DMS53 (cell line): ENCODE measurements at regions not wholly inside any gene's neighbourhood (a gene's known extent, or its start where the extent isn't known, plus 50 kb on each side); places are given as distances from the start of the nearest gene placed in this dataset.

Experiments
- DNase-seq: peaks from one replicate; lab custom pipeline; 2025; lab: John Stamatoyannopoulos, UW

- DNase-seq, result peak; percentile 69
These were observed 108.4 kb downstream of the LSM3 start for GRCh38 chr3:14286887-14287500.

- DNase-seq, result no peak
These were observed 109.7 kb downstream of the LSM3 start for GRCh38 chr3:14288177-14288788.

- DNase-seq, result peak; percentile 22
These were observed 110.3 kb downstream of the LSM3 start for GRCh38 chr3:14288833-14289451.

GRCh38 chr3:14289590-14290461, 111.2 kb downstream of the LSM3 start:
- DNase-seq, result peak; percentile 81

DNA sequence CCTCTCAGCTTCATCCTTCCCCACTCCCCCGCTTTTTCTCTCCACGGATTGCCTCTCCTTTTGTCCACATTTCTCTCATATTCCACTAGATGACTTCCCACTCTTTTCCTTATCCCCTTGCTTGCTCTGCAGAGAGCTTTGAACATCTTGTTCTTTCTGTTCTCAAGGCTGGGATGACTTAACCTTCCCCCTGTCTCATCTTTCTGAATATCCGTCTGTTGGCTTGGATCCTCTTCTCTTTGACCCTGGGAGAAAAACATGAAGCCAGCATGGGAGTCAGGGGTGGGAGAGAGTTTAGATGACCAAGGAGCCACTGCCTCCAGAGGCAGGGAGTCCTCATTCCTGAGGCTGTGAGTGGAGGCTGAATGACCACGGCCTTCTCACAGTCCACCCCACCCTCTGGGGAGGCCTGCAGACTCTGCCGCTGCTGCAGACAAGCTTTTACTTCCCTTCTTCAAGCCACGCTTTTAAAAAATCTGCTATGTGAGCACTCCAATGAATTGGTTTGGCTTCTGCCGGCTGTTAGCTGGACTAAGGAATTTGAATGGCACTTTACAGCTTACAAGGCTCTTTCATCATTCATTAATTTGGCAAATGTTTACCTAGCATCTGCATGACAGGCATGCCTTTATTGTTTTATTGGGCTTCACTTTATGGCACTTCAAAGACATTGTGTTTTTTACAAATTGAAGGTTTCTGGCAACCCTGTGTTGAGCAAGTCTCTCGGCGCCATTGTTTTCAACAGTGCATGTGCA, 111.6 kb upstream of the SLC6A6 start:
- DNase-seq, result no peak

DNA sequence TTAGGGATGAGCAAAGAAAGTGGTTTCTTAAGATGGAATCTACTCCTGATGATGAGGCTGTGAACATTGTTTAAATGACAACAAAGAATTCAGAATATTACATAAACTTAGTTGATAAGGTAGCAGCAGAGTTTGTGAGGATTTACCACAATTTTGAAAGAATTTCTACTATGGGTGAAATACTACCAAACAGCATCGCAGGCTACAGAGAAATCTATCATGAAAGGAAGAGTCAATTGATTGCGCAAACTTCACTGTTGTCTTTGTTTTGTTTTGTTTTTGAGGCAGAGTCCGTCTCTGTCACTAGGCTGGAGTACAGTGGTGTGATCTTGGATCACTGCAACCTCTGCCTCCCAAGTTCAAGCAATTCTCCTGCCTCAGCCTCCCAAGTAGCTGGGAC, 107.4 kb upstream of the SLC6A6 start:
- DNase-seq, result no peak

- peak; percentile 4 for DNase-seq
These were observed 106.6 kb upstream of the SLC6A6 start for GRCh38 chr3:14295801-14296200.

- no peak for DNase-seq
These were observed 105.1 kb upstream of the SLC6A6 start for GRCh38 chr3:14297305-14297704.

GRCh38 chr3:14297784-14298236, 104.6 kb upstream of the SLC6A6 start:
- DNase-seq, result no peak

DNA sequence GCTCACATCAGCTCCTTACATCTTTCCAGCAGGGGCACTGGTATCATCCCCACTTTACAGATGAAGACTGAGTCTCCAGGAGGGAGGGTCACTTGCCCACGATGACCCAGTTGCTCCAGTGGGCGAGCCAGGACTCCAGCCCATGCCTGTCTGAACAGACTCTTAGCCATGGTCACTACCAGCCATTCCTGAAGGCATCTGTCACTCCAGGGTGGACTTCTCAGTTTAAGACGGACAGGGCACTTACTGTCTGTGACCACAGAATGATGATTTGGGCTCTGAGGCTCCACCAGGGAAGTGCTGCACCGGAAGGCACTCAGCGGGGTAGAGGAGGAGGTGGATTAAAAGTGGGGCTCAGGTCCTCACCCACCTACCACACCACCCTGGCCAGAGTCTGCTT, 104.0 kb upstream of the SLC6A6 start:
- no peak for DNase-seq

DNA sequence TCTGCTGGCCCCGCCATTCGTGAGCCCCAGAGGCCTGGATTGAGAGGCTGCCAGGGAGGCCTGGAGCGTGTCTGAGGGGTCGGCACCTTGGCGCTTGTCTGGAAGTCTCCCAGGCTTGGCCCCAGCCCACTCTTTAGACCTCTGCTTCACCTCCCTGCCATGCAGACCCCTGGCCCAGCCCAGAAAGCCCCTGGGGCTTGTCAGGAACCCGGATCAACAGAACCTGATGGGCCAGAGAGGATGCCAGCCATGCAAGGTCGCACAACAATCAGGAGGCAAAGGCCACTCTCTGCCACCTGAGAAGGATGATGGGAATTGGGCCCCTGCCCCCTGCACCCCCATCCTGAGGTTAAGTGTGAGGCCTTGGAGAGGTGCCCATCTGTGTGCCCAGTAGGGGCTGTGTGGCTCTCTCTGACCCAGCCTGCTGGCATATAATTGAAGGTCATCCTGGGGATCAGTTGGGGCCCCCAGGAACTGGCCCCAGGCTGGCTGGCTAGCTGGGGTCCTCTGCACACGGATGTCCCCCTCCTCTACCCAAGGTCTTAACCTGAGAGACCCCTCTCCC, 103.3 kb upstream of the SLC6A6 start:
- DNase-seq, result no peak

GRCh38 chr3:14299767-14300166, 102.6 kb upstream of the SLC6A6 start:
- no peak for DNase-seq

- DNase-seq, result no peak
These were observed 101.5 kb upstream of the SLC6A6 start for GRCh38 chr3:14300721-14301399.

- DNase-seq, result no peak
These were observed 100.8 kb upstream of the SLC6A6 start for GRCh38 chr3:14301558-14301957.

GRCh38 chr3:14303336-14304100, 98.9 kb upstream of the SLC6A6 start:
- no peak for DNase-seq

DNA sequence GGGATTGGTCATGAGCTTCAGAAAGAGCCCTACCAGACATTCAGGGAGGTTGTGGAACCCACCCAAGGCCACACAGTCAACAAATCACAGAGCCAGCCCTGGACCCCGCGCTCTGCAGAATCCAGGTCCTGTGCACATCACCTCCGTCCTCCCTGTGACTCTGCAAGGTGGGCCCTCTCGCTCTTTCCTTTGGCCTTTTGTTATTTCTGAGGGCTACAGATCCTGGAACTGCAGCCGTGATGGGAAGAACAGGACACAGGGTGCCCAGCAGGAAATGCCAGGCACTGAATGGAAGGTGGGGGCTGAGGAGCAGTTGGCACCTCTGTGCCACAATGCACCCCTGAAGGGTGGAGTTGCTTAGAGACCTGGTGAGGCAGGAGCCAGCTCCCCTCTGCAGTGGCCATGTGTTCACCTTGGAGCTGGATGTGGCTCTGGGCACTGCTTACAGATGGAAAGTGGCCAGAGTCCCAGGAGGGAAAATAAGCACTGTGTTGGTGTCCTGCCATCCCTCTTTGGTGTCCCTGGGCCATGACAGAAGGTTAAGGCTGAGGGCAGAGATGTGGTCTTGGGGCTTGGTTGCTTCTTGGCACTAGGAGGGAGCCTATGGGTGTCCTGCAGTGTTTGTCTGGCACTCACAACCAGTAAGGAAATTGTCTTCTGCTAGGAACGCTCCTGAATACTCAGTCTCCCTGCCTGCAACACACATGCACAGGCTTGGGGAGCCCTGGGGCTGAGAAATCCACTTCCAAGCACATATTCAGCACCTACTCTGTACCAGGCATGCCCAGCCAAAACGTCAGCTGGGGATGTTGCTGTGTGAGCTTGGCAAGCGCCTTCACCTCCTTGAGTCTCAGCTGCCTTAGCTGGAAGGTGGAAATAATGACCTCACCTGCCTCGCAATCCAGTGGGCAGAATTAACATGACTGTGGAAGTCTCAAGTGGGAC, 98.0 kb upstream of the SLC6A6 start:
- DNase-seq, result no peak

DNA sequence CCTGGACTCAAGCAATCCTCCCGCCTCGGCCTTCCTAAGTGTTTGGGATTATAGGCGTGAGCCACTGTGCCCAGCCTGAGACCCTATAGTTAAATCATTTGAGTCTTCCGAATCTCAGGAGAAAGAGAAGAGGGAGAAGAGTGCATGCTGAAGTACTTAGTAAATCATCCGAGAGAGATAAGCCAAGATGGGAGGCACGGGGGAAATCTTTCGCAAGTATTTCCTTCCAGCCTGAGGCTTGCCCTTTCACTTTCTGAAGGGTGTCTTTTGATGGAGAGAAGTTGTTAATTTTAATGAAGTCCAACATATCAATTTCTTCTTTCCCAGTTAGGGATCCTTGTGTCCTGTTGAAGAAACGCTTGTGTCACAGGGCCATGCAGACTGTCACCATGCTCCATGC, 97.1 kb upstream of the SLC6A6 start:
- DNase-seq, result no peak

DNA sequence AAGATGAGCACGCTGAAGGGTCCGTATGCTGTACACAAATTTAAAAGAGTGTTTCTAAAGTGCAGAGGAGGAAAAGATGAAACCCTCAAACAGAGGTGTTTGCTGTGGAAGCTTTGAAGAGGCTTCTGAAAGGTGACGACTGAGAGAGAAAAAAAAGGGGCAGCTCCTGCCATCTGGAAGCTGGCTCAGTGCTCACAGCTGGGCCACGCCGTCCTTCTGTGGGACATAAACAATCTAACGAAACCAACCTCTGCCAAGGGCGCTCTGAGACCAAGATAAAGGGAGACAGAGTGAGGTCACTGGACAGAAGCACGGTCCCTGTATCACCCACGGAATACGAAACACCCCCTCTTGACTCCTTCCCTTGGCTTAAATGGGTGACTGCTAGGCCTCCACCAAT, 96.3 kb upstream of the SLC6A6 start:
- DNase-seq, result no peak
